ENCODE measurements at regions not wholly inside any gene's neighbourhood (a gene's known extent, or its start where the extent isn't known, plus 50 kb on each side); places are given as distances from the start of the nearest gene placed in this dataset.
"Not testable (repeated sequence)": the region's sequence is repeated elsewhere in the genome, so short reads cannot be mapped to it uniquely, and the experiment has no call there.

DNA sequence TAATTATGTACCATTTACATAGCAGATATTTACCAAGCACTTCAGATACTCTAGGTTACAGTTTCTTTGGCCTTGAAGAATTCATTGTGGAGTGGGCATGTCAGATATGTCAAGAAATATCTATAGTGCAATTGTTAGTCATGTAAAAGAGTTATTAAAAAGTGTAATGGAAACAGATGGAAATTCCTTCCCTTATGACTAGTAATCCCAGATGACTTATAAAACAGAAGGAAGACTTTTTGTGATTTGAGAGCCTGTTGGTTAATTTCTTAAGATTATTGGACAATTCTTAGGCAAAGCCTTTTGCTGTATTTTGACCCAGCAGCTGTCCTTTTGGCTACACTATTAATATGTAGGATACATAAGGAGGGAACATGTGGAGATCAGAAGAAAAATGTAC, 708.9 kb upstream of the NECTIN3 start:
- peak; percentile 18 for DNase-seq (ENCODE audit: low read depth)
- H3K4me3 ChIP-seq (ENCODE audit: control insufficient read depth, low read depth, low read length): no peak overlapping the region
- TF ChIP-seq CTCF (IDR thresholded peaks at IDR 0.05; ENCODE audit: control insufficient read depth, insufficient read depth, low read depth, low read length, missing control alignments): no peak

DNA sequence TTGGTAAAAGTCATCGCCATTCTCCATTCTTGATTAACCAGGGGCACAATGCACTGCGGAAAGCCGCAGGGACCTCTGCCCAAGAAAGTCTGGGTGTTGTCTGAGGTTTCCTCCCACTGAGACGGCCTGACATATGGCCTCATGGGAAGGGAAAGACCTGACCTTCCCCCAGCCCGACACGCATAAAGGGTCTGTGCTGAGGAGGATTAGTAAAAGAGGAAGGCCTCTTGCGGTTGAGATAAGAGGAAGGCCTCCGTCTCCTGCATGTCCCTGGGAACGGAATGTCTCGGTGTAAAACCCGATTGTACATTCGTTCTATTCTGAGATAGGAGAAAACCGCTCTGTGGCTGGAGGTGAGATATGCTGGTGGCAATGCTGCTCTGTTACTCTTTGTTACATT, 704.3 kb upstream of the NECTIN3 start:
- not testable (repeated sequence) for DNase-seq (ENCODE audit: low read depth); H3K4me3 ChIP-seq (ENCODE audit: control insufficient read depth, low read depth, low read length)

DNA sequence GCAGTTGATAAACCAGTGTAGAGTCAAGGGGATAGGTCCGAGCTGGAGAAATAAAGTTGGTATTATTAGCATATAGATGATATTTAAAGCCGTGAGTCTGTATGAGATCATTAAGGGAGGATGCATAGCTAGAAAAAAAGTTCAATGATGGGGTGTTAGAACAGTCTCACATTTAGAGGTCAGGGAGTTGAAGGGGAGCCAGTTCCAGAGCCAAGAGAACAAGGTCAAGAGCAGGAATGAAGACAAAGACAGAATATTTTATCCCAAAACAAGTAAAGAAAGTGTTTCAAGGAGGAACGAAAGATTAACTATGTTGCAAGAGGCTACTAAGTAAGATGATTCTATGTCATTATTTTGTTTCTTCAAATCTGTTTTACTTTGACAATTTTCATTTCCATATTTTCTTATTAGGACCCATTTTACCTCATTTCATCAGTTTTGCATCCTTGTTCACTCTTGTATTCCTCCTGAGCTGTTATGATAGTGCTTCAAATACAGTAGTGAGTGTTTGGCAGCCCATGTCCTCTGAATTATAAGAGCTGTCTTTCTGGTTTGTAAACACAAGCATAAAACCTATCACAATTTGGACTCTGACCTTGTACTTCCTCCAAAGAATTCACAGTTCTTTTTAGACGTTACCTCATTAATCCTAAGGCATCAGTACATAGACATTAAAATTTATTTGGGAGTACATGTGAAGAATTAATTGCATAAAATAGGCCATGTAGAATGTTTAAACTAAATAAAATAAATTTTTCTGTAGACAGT, 695.7 kb upstream of the NECTIN3 start:
- no peak overlapping the region for H3K4me3 ChIP-seq (ENCODE audit: control insufficient read depth, low read depth, low read length)
- TF ChIP-seq CTCF (IDR thresholded peaks at IDR 0.05; ENCODE audit: control insufficient read depth, insufficient read depth, low read depth, low read length, missing control alignments): no peak

GRCh38 chr3:110378481-110378880, 693.1 kb upstream of the NECTIN3 start:
- TF ChIP-seq CTCF (IDR thresholded peaks at IDR 0.05; ENCODE audit: control insufficient read depth, insufficient read depth, low read depth, low read length, missing control alignments): no peak
- no peak for DNase-seq (ENCODE audit: low read depth)

More for the DNA sequence above, 695.7 kb upstream of the NECTIN3 start:
- DNase-seq (ENCODE audit: low read depth): no peak

DNA sequence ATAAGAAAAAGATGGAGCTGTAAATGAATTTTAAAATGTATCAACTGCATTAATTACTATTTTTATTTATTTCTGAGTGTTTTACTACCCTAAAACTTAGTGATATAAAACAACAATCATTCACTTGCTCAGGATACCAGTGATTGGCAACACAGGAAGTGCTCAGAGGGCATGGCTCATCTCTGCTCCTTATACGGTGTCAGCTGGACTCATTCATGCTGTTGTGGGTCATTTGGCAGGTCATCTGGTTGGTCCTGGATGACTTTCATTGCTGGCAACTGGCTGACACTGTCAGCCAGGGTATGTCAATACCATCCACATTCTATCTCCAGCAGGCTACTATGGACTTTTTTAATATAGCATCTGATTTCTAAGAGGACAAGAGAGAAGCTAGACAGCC, 689.6 kb upstream of the NECTIN3 start:
- no peak for TF ChIP-seq CTCF (IDR thresholded peaks at IDR 0.05; ENCODE audit: control insufficient read depth, insufficient read depth, low read depth, low read length, missing control alignments)
- no peak overlapping the region for H3K4me3 ChIP-seq (ENCODE audit: control insufficient read depth, low read depth, low read length)
- DNase-seq (ENCODE audit: low read depth): no peak

More at GRCh38 chr3:110378481-110378880, 693.1 kb upstream of the NECTIN3 start:
- no peak overlapping the region for H3K4me3 ChIP-seq (ENCODE audit: control insufficient read depth, low read depth, low read length)

GRCh38 chr3:110383356-110383755, 688.3 kb upstream of the NECTIN3 start:
- H3K4me3 ChIP-seq (ENCODE audit: control insufficient read depth, low read depth, low read length): no peak overlapping the region
- no peak for DNase-seq (ENCODE audit: low read depth)
- TF ChIP-seq CTCF (IDR thresholded peaks at IDR 0.05; ENCODE audit: control insufficient read depth, insufficient read depth, low read depth, low read length, missing control alignments): no peak

GRCh38 chr3:110384601-110385000, 687.0 kb upstream of the NECTIN3 start:
- DNase-seq (ENCODE audit: low read depth): peak; percentile 24
- no peak overlapping the region for H3K4me3 ChIP-seq (ENCODE audit: control insufficient read depth, low read depth, low read length)
- TF ChIP-seq CTCF (IDR thresholded peaks at IDR 0.05; ENCODE audit: control insufficient read depth, insufficient read depth, low read depth, low read length, missing control alignments): no peak
